HEK293 (cell line): ENCODE measurements at regions not wholly inside any gene's neighbourhood (a gene's known extent, or its start where the extent isn't known, plus 50 kb on each side); places are given as distances from the start of the nearest gene placed in this dataset.

Experiments used
- CTCF ChIP-seq: fragments of 450-650 bp; formaldehyde crosslinking; IDR thresholded peaks from 2 replicates; pipeline ENCODE4 v1.5.1; 2016; ENCODE audit warnings: missing biosample characterization, missing genetic modification characterization
- KLF9 ChIP-seq: fragments of 450-650 bp; formaldehyde crosslinking; IDR thresholded peaks from 2 replicates; pipeline ENCODE4 v1.5.1; 2016; ENCODE audit warnings: missing biosample characterization, missing genetic modification characterization, low read depth
- PRDM6 ChIP-seq: fragments of 450-650 bp; formaldehyde crosslinking; IDR thresholded peaks from 2 replicates; pipeline ENCODE4 v1.5.1; 2017; ENCODE audit warnings: missing biosample characterization, missing genetic modification characterization
- REPIN1 ChIP-seq: fragments of 450-650 bp; formaldehyde crosslinking; IDR thresholded peaks from 2 replicates; pipeline ENCODE4 v1.5.1; 2017; ENCODE audit warnings: missing biosample characterization, missing genetic modification characterization, low read depth
- REST ChIP-seq: fragments of 450-650 bp; formaldehyde crosslinking; IDR thresholded peaks from 2 replicates; pipeline ENCODE4 v1.5.1; 2016; ENCODE audit warnings: missing biosample characterization, missing genetic modification characterization
- SP2 ChIP-seq: fragments of 450-650 bp; formaldehyde crosslinking; IDR thresholded peaks from 2 replicates; pipeline ENCODE4 v1.5.1; 2016; ENCODE audit warnings: missing biosample characterization, missing genetic modification characterization
- ZNF121 ChIP-seq: fragments of 450-650 bp; formaldehyde crosslinking; IDR thresholded peaks from 2 replicates; pipeline ENCODE4 v1.5.1; 2016; ENCODE audit warnings: missing biosample characterization, missing genetic modification characterization
- ZNF266 ChIP-seq: fragments of 450-650 bp; formaldehyde crosslinking; IDR thresholded peaks from 2 replicates; pipeline ENCODE4 v1.5.1; 2016; ENCODE audit warnings: missing biosample characterization, missing genetic modification characterization, low read depth
- ZNF366 ChIP-seq: fragments of 450-650 bp; formaldehyde crosslinking; conservative IDR thresholded peaks from 2 replicates; pipeline ENCODE4 v1.5.1; 2016; ENCODE audit warnings: missing biosample characterization, missing genetic modification characterization
- ZNF449 ChIP-seq: fragments of 450-650 bp; formaldehyde crosslinking; IDR thresholded peaks from 2 replicates; pipeline ENCODE4 v1.5.1; 2017; ENCODE audit warnings: missing biosample characterization, mild to moderate bottlenecking, missing genetic modification characterization, moderate library complexity
- ZNF843 ChIP-seq: fragments of 450-650 bp; formaldehyde crosslinking; IDR thresholded peaks from 2 replicates; pipeline ENCODE4 v1.5.1; 2016; ENCODE audit warnings: missing biosample characterization, missing genetic modification characterization
- ZSCAN30 ChIP-seq: fragments of 450-650 bp; IDR thresholded peaks from 2 replicates; pipeline ENCODE4 v1.5.1; 2018; ENCODE audit warnings: missing biosample characterization, mild to moderate bottlenecking, missing genetic modification characterization, moderate library complexity

GRCh38 chr3:106458952-106459351, 590.1 kb upstream of the CBLB start:
- TF ChIP-seq SP2 (no peak), CTCF (tag by site-specific recombination) (no peak), REPIN1 (tag by site-specific recombination) (no peak), ZSCAN30 (tag by site-specific recombination) (no peak), ZNF366 (tag by site-specific recombination) (no peak), ZNF843 (no peak), ZNF266 (tag by site-specific recombination) (no peak), ZNF449 (tag by site-specific recombination) (no peak), REST (tag by site-specific recombination) (no peak), KLF9 (tag by site-specific recombination) (no peak), PRDM6 (tag by site-specific recombination) (no peak), ZNF121 (tag by site-specific recombination) (no peak)
